ENCODE measurements at regions not wholly inside any gene's neighbourhood (a gene's known extent, or its start where the extent isn't known, plus 50 kb on each side); places are given as distances from the start of the nearest gene placed in this dataset.

GRCh38 chr5:110165366-110165765, 475.6 kb downstream of the MAN2A1 start:
- no peak overlapping the region for H2AFZ ChIP-seq (ENCODE audit: low read length)
- no peak for DNase-seq
- no peak overlapping the region for H3K56ac ChIP-seq (ENCODE audit: insufficient read length, low read depth, low read length)
- TF ChIP-seq CTCF (conservative IDR thresholded peaks at IDR 0.05): no peak
- H3K27ac ChIP-seq (ENCODE audit: insufficient read length, low read depth, low read length): no peak overlapping the region
- H3K14ac ChIP-seq (ENCODE audit: insufficient read depth, low read length): no peak overlapping the region
- no peak overlapping the region for H3K27ac Mint-ChIP-seq
- no peaks in the 10 kb centered on the region for H3K27me3 ChIP-seq (ENCODE audit: insufficient read depth, low read length)
- H2BK20ac ChIP-seq (ENCODE audit: low read depth, low read length, poor library complexity, severe bottlenecking): no peak overlapping the region
- H2BK5ac ChIP-seq (ENCODE audit: insufficient read length, low read length): no peak overlapping the region
- H3K4ac ChIP-seq (ENCODE audit: low read depth, low read length): no peak overlapping the region
- no peaks in the 10 kb centered on the region for H3K4me1 ChIP-seq (ENCODE audit: insufficient read depth, low read length)
- H3K18ac ChIP-seq (ENCODE audit: insufficient read length, low read depth, low read length): no peak overlapping the region
- H3T11ph ChIP-seq (ENCODE audit: low read length): no peak overlapping the region
- no peaks in the 10 kb centered on the region for H4K20me1 ChIP-seq (ENCODE audit: control insufficient read depth, insufficient read depth, insufficient read length)
- H3K36me3 Mint-ChIP-seq (ENCODE audit: insufficient read depth in 1 of 3, low read depth in 3 of 3): no peaks in the 10 kb centered on the region
- no peak overlapping the region for H3K4me2 ChIP-seq (ENCODE audit: insufficient read depth, insufficient read length, low read length)
- H3K9me3 Mint-ChIP-seq: peaks cover 0 to under 1% of the 10 kb centered on the region in 2 experiments; a peak in 1 of 5 replicates
- H2BK12ac ChIP-seq (ENCODE audit: insufficient read length, low read depth, low read length): no peak overlapping the region
- no peak overlapping the region for H2BK15ac ChIP-seq (ENCODE audit: low read depth, low read length)
- no peaks in the 10 kb centered on the region for H3K79me2 ChIP-seq (ENCODE audit: insufficient read depth, low read length)
- H2BK120ac ChIP-seq (ENCODE audit: low read depth, low read length, poor library complexity, severe bottlenecking): no peak overlapping the region
- no peak overlapping the region for H3K4me3 Mint-ChIP-seq
- H3K23me2 ChIP-seq (ENCODE audit: insufficient read length, low read depth, low read length, poor library complexity, severe bottlenecking): no peaks in the 10 kb centered on the region
- no peak overlapping the region for H4K8ac ChIP-seq (replicated peaks; ENCODE audit: insufficient read length, low read depth, low read length)
- no peak overlapping the region for H2AK5ac ChIP-seq (ENCODE audit: insufficient read length, low read length)
- H3K23ac ChIP-seq (ENCODE audit: insufficient read length, low read depth, low read length): no peak overlapping the region
- no peaks in the 10 kb centered on the region for H3K79me1 ChIP-seq (ENCODE audit: insufficient read depth, low read depth, low read length, poor library complexity, severe bottlenecking)
- H4K91ac ChIP-seq (ENCODE audit: insufficient read length, low read depth, low read length): no peak overlapping the region
- H3K9me3 ChIP-seq (ENCODE audit: control insufficient read depth, low read depth, low read length): no peaks in the 10 kb centered on the region
- no peak overlapping the region for H3K9ac ChIP-seq (ENCODE audit: extremely low read depth, insufficient read length, low read length)
- H3K27me3 Mint-ChIP-seq (ENCODE audit: low read depth): no peaks in the 10 kb centered on the region; the same call in 1 of the 2 replicates
- H4K5ac ChIP-seq (ENCODE audit: insufficient read length, low read depth, low read length): no peak overlapping the region
- H3K4me1 Mint-ChIP-seq: peaks cover 8 to 9% of the 10 kb centered on the region in 2 experiments

All from H9 (cell line).